NCI-H69 (cell line): ENCODE measurements at regions not wholly inside any gene's neighbourhood (a gene's known extent, or its start where the extent isn't known, plus 50 kb on each side); places are given as distances from the start of the nearest gene placed in this dataset.
A peak's percentile ranks its signal among the peaks of the same experiment; 100 is the strongest.

Experiments
- DNase-seq: peaks from one replicate; lab custom pipeline; 2025; lab: John Stamatoyannopoulos, UW

- no peak for DNase-seq
These were observed 140.2 kb downstream of the GMNC start for GRCh38 chr3:190722181-190722905.

GRCh38 chr3:190721330-190721729 is 141.2 kb downstream of the GMNC start:
- peak; percentile 15 for DNase-seq

- no peak for DNase-seq
These were observed 143.8 kb downstream of the GMNC start for GRCh38 chr3:190718671-190719070.

GRCh38 chr3:190718097-190718496 is 144.4 kb downstream of the GMNC start:
- DNase-seq = no peak

- DNase-seq = no peak
These were observed 145.5 kb downstream of the GMNC start for GRCh38 chr3:190716961-190717360.

- no peak for DNase-seq
These were observed 146.3 kb downstream of the GMNC start for GRCh38 chr3:190716211-190716610.

GRCh38 chr3:190710723-190711122 is 151.8 kb downstream of the GMNC start:
- DNase-seq = no peak

- no peak for DNase-seq
These were observed 153.1 kb downstream of the GMNC start for GRCh38 chr3:190709351-190709773.
